ENCODE measurements at regions not wholly inside any gene's neighbourhood (a gene's known extent, or its start where the extent isn't known, plus 50 kb on each side); places are given as distances from the start of the nearest gene placed in this dataset.

DNA sequence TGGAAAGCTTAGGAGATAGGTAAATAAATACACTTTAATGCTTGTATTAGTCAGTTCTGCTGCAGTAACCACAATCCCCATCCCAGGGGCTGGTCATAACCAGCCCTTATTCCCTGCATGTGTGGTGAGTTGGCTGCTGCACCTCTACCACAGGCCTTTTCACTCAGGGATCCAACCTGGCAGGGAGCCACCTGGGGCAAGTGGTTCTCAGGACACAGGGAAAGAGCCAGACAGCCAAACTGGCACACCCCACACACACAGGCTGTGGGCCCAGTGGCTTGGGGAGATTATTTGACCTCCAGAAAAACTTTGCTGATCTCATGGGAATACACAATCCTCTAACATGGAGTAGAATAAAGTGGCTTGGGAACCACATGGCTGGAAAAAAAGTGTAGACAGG, 400.0 kb upstream of the RNF32 start:
- no peaks in the 10 kb centered on the region for H3K27me3 ChIP-seq (ENCODE audit: insufficient read depth, low read length)
- H3K4me1 ChIP-seq (ENCODE audit: insufficient read depth, low read length), result no peaks in the 10 kb centered on the region
- no peak overlapping the region for H3K4me3 ChIP-seq (ENCODE audit: low read length in 2 of 2)
- no peak for DNase-seq
- no peaks in the 10 kb centered on the region for H3K36me3 ChIP-seq (ENCODE audit: insufficient read depth, low read length)
- H3K27ac Mint-ChIP-seq, result no peak overlapping the region
- H3K36me3 Mint-ChIP-seq, result no peaks in the 10 kb centered on the region
- intact Hi-C loops (cut with micrococcal nuclease), result no loop called here
- CTCF ChIA-PET (ENCODE audit: partially characterized antibody), result interaction anchor here (0.6 kb wide), 1 partner anchor 171 kb away, joined by 3 read pairs; no protein-coding TSS in a partner anchor
- peaks cover 0 to 1% (median 0%) of the 10 kb centered on the region in 4 donors for H3K4me1 Mint-ChIP-seq
- H3K9me3 ChIP-seq (ENCODE audit: control insufficient read depth in 1 of 2, low read length in 2 of 2), result no peaks in the 10 kb centered on the region
- no peaks in the 10 kb centered on the region for H3K9me3 Mint-ChIP-seq
- peaks cover 1 to 3% of the 10 kb centered on the region in 2 donors for H3K27me3 Mint-ChIP-seq
- POLR2A ChIA-PET (ENCODE audit: partially characterized antibody), result no interaction called here
- H3K27ac ChIP-seq (ENCODE audit: low read depth, low read length), result no peak overlapping the region
- no peak overlapping the region for H3K4me3 Mint-ChIP-seq

DNA sequence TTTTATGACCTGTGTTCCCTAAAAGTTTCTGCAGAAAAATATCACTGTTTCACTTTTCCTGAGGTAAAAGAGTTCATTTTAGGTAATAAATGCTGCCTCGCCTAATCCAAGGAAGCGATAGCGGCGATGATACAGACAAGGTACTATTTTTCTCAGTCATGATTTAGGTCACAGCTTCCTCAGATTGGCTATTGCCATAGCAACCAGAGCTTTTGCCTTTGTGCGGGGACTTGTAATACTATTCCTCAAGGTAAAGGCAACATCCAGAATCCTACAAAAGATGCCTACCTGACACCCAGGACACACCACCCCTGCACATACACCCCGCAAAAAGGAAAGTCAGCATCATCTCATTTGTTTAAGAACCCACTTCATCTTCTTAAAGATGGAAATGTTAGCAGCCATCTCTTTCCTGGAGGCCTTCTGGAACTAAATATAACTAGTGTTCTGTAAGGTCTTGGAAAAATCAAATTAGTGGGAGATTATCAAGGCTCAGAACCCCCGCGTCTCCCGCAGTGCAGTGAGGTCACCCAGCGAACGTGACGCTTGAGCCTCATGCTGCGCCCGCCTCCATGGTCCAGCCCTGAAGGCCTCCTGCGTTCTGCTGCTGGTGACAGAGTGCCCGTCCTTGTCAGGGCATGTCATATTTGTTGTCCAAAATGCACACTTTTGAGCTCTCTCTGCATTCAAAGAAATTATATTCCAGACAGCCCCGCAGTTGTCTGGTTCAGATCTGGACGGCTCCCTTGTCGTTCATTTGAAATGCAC, 402.0 kb upstream of the RNF32 start:
- ChIA-PET CTCF (ENCODE audit: partially characterized antibody) (no interaction called here), POLR2A (ENCODE audit: partially characterized antibody) (no interaction called here)
- no peak overlapping the region for H3K4me3 Mint-ChIP-seq

DNA sequence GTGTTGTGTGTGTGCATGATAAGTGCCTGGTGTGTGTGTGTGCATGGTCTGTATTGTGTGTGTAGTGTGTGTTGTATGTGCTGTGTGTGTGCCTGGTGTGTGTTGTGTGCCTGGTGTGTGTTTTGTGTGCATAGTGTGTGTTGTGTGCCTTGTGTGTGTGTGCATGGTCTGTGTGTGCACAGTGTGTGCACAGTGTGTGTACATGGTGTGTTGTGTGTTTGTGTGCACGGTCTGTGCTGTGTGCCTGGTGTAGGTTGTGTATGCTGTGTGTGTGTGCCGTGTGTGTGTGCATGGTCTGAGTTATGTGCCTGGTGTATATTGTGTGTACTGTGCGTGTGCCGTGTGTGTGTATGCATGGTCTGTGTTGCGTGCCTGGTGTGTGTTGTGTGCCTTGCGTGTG, 403.0 kb upstream of the RNF32 start:
- Mint-ChIP-seq H3K9me3 (no peaks in the 10 kb centered on the region), H3K4me3 (no peak overlapping the region), H3K4me1 (peaks cover 0 to 1% (median 0%) of the 10 kb centered on the region in 4 donors), H3K27ac (no peak overlapping the region), H3K27me3 (no peaks in the 10 kb centered on the region), H3K36me3 (no peaks in the 10 kb centered on the region)
- Histone ChIP-seq H3K4me3 (ENCODE audit: low read length in 2 of 2) (no peak overlapping the region), H3K27ac (ENCODE audit: low read depth, low read length) (no peak overlapping the region), H3K9me3 (ENCODE audit: control insufficient read depth in 1 of 2, low read length in 2 of 2) (no peaks in the 10 kb centered on the region), H3K27me3 (ENCODE audit: insufficient read depth, low read length) (no peaks in the 10 kb centered on the region), H3K36me3 (ENCODE audit: insufficient read depth, low read length) (no peaks in the 10 kb centered on the region), H3K4me1 (ENCODE audit: insufficient read depth, low read length) (no peaks in the 10 kb centered on the region)
- DNase-seq, result no peak
- POLR2A ChIA-PET (ENCODE audit: partially characterized antibody), result no interaction called here
- CTCF ChIA-PET (ENCODE audit: partially characterized antibody), result no interaction called here
- intact Hi-C loops (cut with micrococcal nuclease), result no loop called here

More for the DNA sequence above, 402.0 kb upstream of the RNF32 start:
- Mint-ChIP-seq H3K36me3 (no peaks in the 10 kb centered on the region), H3K27ac (no peak overlapping the region), H3K4me1 (peaks cover 0 to 1% (median 0%) of the 10 kb centered on the region in 4 donors), H3K27me3 (no peaks in the 10 kb centered on the region), H3K9me3 (no peaks in the 10 kb centered on the region)
- Histone ChIP-seq H3K9me3 (ENCODE audit: control insufficient read depth in 1 of 2, low read length in 2 of 2) (no peaks in the 10 kb centered on the region), H3K4me1 (ENCODE audit: insufficient read depth, low read length) (no peaks in the 10 kb centered on the region), H3K27ac (ENCODE audit: low read depth, low read length) (no peak overlapping the region), H3K27me3 (ENCODE audit: insufficient read depth, low read length) (no peaks in the 10 kb centered on the region), H3K4me3 (ENCODE audit: low read length in 2 of 2) (no peak overlapping the region), H3K36me3 (ENCODE audit: insufficient read depth, low read length) (no peaks in the 10 kb centered on the region)
- no peak for DNase-seq
- intact Hi-C loops (cut with micrococcal nuclease), result no loop called here

DNA sequence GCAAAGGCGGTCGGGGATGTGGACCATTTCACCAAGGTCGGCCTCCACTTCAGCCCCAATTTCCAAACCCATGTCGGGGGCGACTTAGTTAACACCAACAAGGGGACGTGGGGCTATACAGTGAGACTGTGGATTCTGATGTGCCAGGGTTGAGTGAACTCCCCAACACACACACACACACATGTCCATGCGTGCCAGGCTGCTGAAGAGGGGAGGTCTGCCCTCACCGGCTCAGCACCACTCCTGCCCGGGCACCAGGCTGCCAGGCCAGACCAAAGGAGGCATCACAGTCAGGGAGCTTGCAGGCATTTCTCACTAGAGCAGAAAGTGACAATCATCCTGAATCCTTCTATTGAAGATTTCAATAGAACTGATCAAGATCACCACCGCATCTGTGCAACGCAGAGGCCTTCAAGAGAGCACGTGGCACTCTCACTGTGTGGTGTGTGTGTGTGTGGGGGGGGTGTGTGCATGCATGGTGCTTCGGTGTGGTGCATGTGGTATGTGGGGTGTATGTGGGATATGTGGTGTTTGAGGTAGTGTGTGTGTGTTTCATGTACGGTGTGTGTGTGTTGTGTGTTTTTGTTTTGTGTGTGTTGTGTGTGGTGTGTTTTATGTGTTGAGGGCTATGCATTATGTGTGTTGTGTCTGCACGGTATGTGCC, 403.5 kb upstream of the RNF32 start:
- no peak overlapping the region for H3K27ac ChIP-seq (ENCODE audit: low read depth, low read length)
- no peak overlapping the region for H3K27ac Mint-ChIP-seq
- intact Hi-C loops (cut with micrococcal nuclease), result no loop called here

DNA sequence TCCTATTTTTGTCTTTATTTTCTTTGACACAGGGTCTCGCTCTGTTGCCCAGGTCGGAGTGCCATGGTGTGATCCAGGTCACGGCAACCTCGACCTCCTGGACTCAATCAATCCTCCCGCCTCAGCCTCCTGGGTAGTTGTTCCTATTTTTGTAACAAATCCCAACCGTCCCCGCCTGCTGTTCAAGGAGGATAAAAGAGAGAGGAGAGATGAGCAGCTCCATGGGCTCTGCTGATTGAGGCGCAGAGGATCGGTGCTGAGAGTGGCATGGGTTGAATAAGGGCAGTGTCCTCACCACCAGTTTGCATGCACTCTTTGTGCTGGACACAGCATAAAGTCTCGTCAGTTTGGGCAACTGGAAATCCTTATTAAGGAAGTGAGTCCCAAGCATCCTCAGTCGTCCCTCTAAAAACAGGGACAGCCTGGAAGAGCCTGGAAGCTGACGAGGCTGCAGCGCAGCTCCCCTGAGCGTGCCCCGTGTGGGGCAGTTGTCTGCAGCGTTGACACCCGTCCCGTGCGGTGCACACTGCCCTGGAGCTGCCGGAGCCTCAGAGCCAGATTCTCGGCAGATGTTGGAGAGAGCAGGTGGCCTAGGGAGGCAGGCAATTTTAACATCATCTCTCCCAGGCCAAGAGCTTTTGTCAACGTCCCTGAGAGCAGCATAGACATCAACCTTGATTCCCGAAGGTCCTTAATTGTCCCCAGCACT, 404.2 kb upstream of the RNF32 start:
- intact Hi-C loops (cut with micrococcal nuclease), result no loop called here
- H3K27ac ChIP-seq (ENCODE audit: low read depth, low read length), result no peak overlapping the region
- ChIA-PET CTCF (ENCODE audit: partially characterized antibody) (no interaction called here), POLR2A (ENCODE audit: partially characterized antibody) (no interaction called here)
- no peaks in the 10 kb centered on the region for H3K9me3 ChIP-seq (ENCODE audit: control insufficient read depth in 1 of 2, low read length in 2 of 2)
- H3K4me3 ChIP-seq (ENCODE audit: low read length in 2 of 2), result no peak overlapping the region
- peaks cover 0 to 1% (median 0%) of the 10 kb centered on the region in 4 donors for H3K4me1 Mint-ChIP-seq
- no peaks in the 10 kb centered on the region for H3K4me1 ChIP-seq (ENCODE audit: insufficient read depth, low read length)
- no peaks in the 10 kb centered on the region for H3K9me3 Mint-ChIP-seq
- H3K27ac Mint-ChIP-seq, result no peak overlapping the region
- no peaks in the 10 kb centered on the region for H3K27me3 Mint-ChIP-seq
- no peaks in the 10 kb centered on the region for H3K36me3 Mint-ChIP-seq
- no peak overlapping the region for H3K4me3 Mint-ChIP-seq
- no peak for DNase-seq
- H3K27me3 ChIP-seq (ENCODE audit: insufficient read depth, low read length), result no peaks in the 10 kb centered on the region
- H3K36me3 ChIP-seq (ENCODE audit: insufficient read depth, low read length), result no peaks in the 10 kb centered on the region

More for the DNA sequence above, 403.5 kb upstream of the RNF32 start:
- H3K9me3 Mint-ChIP-seq, result no peaks in the 10 kb centered on the region
- ChIA-PET CTCF (ENCODE audit: partially characterized antibody) (no interaction called here), POLR2A (ENCODE audit: partially characterized antibody) (no interaction called here)
- no peak for DNase-seq
- H3K4me1 Mint-ChIP-seq, result peaks cover 0 to 1% (median 0%) of the 10 kb centered on the region in 4 donors
- no peak overlapping the region for H3K4me3 ChIP-seq (ENCODE audit: low read length in 2 of 2)
- H3K4me3 Mint-ChIP-seq, result no peak overlapping the region
- H3K9me3 ChIP-seq (ENCODE audit: control insufficient read depth in 1 of 2, low read length in 2 of 2), result no peaks in the 10 kb centered on the region
- no peaks in the 10 kb centered on the region for H3K4me1 ChIP-seq (ENCODE audit: insufficient read depth, low read length)
- no peaks in the 10 kb centered on the region for H3K27me3 Mint-ChIP-seq
- no peaks in the 10 kb centered on the region for H3K36me3 Mint-ChIP-seq
- no peaks in the 10 kb centered on the region for H3K27me3 ChIP-seq (ENCODE audit: insufficient read depth, low read length)
- no peaks in the 10 kb centered on the region for H3K36me3 ChIP-seq (ENCODE audit: insufficient read depth, low read length)

DNA sequence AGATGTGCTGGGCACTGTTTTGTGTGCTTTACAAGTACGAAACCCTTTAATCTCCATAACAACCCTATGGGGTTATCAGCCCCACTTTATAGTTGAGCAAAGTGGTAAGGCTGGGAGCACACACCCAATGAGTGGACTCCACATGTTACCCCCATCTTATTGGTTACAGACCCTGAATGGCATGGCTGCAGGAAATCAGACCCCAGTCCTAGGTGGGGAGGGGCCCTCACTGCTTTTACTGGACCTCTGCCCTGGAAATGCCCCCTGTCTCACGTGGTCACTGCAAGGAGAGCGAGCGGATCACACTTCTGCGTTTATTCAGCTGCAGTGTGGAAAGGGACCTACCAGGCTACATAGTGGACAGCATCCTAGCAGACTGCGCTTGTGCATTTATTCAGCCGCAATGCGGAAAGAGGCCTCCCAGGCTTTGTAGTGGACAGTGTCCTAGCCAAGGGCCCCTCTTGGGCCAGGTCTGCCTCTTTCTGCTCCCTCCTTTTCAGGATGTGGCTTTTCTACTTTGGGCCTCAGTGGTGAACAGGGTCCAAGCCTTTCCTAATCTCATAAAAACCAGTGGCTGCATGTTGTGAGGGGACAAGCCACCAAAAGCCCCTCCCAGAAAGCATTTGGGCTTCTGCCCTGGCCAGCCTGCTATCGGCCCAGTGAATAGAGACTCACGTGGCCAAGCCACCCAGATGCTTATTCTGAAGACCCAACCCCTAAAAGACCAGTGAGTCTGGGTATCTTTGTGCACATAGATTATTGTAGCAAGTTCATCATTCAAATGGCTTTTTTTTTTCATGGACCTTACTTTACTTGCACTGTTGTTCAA, 405.7 kb upstream of the RNF32 start:
- POLR2A ChIA-PET (ENCODE audit: partially characterized antibody), result no interaction called here
- H3K27ac Mint-ChIP-seq, result no peak overlapping the region
- intact Hi-C loops (cut with micrococcal nuclease), result no loop called here

DNA sequence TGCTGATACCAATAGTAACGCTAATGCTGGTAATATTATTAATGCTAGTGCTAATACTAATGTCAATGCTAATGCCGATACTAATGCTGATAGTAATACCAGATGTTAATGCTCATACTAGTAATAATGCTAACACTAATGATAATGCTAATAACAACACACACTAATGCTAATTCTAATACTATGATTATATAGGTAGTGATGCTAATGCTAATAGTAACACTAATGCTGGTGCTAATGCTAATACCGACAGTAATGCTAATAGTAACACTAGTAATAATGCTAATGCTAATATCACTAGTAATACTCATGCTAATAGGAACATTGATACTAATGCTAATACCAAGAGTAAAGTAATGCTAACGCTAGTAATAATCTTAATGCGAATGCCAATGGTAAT, 406.4 kb upstream of the RNF32 start:
- no peaks in the 10 kb centered on the region for H3K27me3 Mint-ChIP-seq

More for the DNA sequence above, 405.7 kb upstream of the RNF32 start:
- DNase-seq, result no peak
- Histone ChIP-seq H3K27me3 (ENCODE audit: insufficient read depth, low read length) (no peaks in the 10 kb centered on the region), H3K36me3 (ENCODE audit: insufficient read depth, low read length) (no peaks in the 10 kb centered on the region), H3K9me3 (ENCODE audit: control insufficient read depth in 1 of 2, low read length in 2 of 2) (no peaks in the 10 kb centered on the region), H3K4me3 (ENCODE audit: low read length in 2 of 2) (no peak overlapping the region), H3K27ac (ENCODE audit: low read depth, low read length) (no peak overlapping the region), H3K4me1 (ENCODE audit: insufficient read depth, low read length) (no peaks in the 10 kb centered on the region)
- Mint-ChIP-seq H3K4me3 (no peak overlapping the region), H3K36me3 (no peaks in the 10 kb centered on the region), H3K27me3 (no peaks in the 10 kb centered on the region), H3K9me3 (no peaks in the 10 kb centered on the region), H3K4me1 (peaks cover 0 to 1% (median 0%) of the 10 kb centered on the region in 4 donors)
- CTCF ChIA-PET (ENCODE audit: partially characterized antibody), result no interaction called here

More for the DNA sequence above, 406.4 kb upstream of the RNF32 start:
- intact Hi-C loops (cut with micrococcal nuclease), result no loop called here
- no peak for DNase-seq
- Mint-ChIP-seq H3K4me3 (no peak overlapping the region), H3K36me3 (no peaks in the 10 kb centered on the region), H3K9me3 (no peaks in the 10 kb centered on the region), H3K27ac (no peak overlapping the region), H3K4me1 (peaks cover 0 to 1% (median 0%) of the 10 kb centered on the region in 4 donors)
- ChIA-PET CTCF (ENCODE audit: partially characterized antibody) (no interaction called here), POLR2A (ENCODE audit: partially characterized antibody) (no interaction called here)
- no peaks in the 10 kb centered on the region for H3K4me1 ChIP-seq (ENCODE audit: insufficient read depth, low read length)
- no peak overlapping the region for H3K4me3 ChIP-seq (ENCODE audit: low read length in 2 of 2)
- H3K36me3 ChIP-seq (ENCODE audit: insufficient read depth, low read length), result no peaks in the 10 kb centered on the region
- H3K27ac ChIP-seq (ENCODE audit: low read depth, low read length), result no peak overlapping the region
- H3K9me3 ChIP-seq (ENCODE audit: control insufficient read depth in 1 of 2, low read length in 2 of 2), result no peaks in the 10 kb centered on the region
- no peaks in the 10 kb centered on the region for H3K27me3 ChIP-seq (ENCODE audit: insufficient read depth, low read length)

All from CD4-positive, alpha-beta memory T cell (primary cell).